Inflammatory macrophage treated with lipopolysaccharide for 1 hour (primary cell): ENCODE measurements at regions not wholly inside any gene's neighbourhood (a gene's known extent, or its start where the extent isn't known, plus 50 kb on each side); places are given as distances from the start of the nearest gene placed in this dataset.
A peak's percentile ranks its signal among the peaks of the same experiment; 100 is the strongest.

Source experiments
- DNase-seq, 2 donors: peaks; one replicate each; pipeline ENCODE4 v3.0.0-alpha.2; 2020 to 2022

GRCh38 chrX:39418731-39419638 lies 617.7 kb downstream of the MID1IP1 start:
- DNase-seq: no peak

GRCh38 chrX:39421006-39421405 lies 619.7 kb downstream of the MID1IP1 start:
- no peak for DNase-seq

GRCh38 chrX:39425124-39425806 lies 624.0 kb downstream of the MID1IP1 start:
- DNase-seq: no peak

- no peak for DNase-seq
Observed at GRCh38 chrX:39426101-39426500, 624.8 kb downstream of the MID1IP1 start.

GRCh38 chrX:39427492-39427891 lies 626.2 kb downstream of the MID1IP1 start:
- no peak for DNase-seq

GRCh38 chrX:39427906-39428305 lies 626.6 kb downstream of the MID1IP1 start:
- DNase-seq: peak in 1 of 2 donors; percentile 22

- DNase-seq: no peak
Observed at GRCh38 chrX:39430551-39430950, 629.3 kb downstream of the MID1IP1 start.

- DNase-seq: no peak
Observed at GRCh38 chrX:39431893-39432292, 630.6 kb downstream of the MID1IP1 start.

- peak; percentile 66 to 89 for DNase-seq
Observed at GRCh38 chrX:39434671-39435070, 633.4 kb downstream of the MID1IP1 start.

GRCh38 chrX:39436538-39436937 lies 635.3 kb downstream of the MID1IP1 start:
- peak; percentile 59 to 85 for DNase-seq

GRCh38 chrX:39437670-39438441 lies 636.6 kb downstream of the MID1IP1 start:
- DNase-seq: no peak

GRCh38 chrX:39438603-39439602 lies 637.6 kb downstream of the MID1IP1 start:
- no peak for DNase-seq

GRCh38 chrX:39439906-39440798 lies 638.9 kb downstream of the MID1IP1 start:
- DNase-seq: no peak

- DNase-seq: no peak
Observed at GRCh38 chrX:39440799-39441284, 639.6 kb downstream of the MID1IP1 start.

GRCh38 chrX:39442332-39442731 lies 641.1 kb downstream of the MID1IP1 start:
- no peak for DNase-seq

GRCh38 chrX:39443240-39443639 lies 642.0 kb downstream of the MID1IP1 start:
- DNase-seq: no peak

GRCh38 chrX:39445336-39445735 lies 644.1 kb downstream of the MID1IP1 start:
- DNase-seq: peak in 1 of 2 donors; percentile 38

- no peak for DNase-seq
Observed at GRCh38 chrX:39449352-39449751, 648.1 kb downstream of the MID1IP1 start.

- no peak for DNase-seq
Observed at GRCh38 chrX:39450234-39450977, 647.4 kb downstream of the BCOR start.

GRCh38 chrX:39451046-39451445 lies 646.7 kb downstream of the BCOR start:
- no peak for DNase-seq
